ENCODE measurements at regions not wholly inside any gene's neighbourhood (a gene's known extent, or its start where the extent isn't known, plus 50 kb on each side); places are given as distances from the start of the nearest gene placed in this dataset.
"Not testable (repeated sequence)": the region's sequence is repeated elsewhere in the genome, so short reads cannot be mapped to it uniquely, and the experiment has no call there.

- not testable (repeated sequence) for DNase-seq
These were observed 374.6 kb upstream of the NPVF start for GRCh38 chr7:25602730-25603426.

- not testable (repeated sequence) for DNase-seq
These were observed 375.1 kb upstream of the NPVF start for GRCh38 chr7:25603427-25603740.

- no peak for DNase-seq
These were observed 382.9 kb upstream of the NPVF start for GRCh38 chr7:25611196-25611595.

GRCh38 chr7:25613912-25614311, 385.6 kb upstream of the NPVF start:
- DNase-seq = no peak

GRCh38 chr7:25614415-25614814, 386.1 kb upstream of the NPVF start:
- no peak for DNase-seq

- DNase-seq = no peak
These were observed 386.7 kb upstream of the NPVF start for GRCh38 chr7:25615003-25615402.

GRCh38 chr7:25615593-25615992, 387.3 kb upstream of the NPVF start:
- no peak for DNase-seq

GRCh38 chr7:25617214-25617613, 388.9 kb upstream of the NPVF start:
- DNase-seq = no peak

GRCh38 chr7:25617673-25618072, 389.4 kb upstream of the NPVF start:
- DNase-seq = no peak

GRCh38 chr7:25619381-25619780, 391.1 kb upstream of the NPVF start:
- no peak for DNase-seq

- no peak for DNase-seq
These were observed 391.9 kb upstream of the NPVF start for GRCh38 chr7:25619963-25620799.

GRCh38 chr7:25621993-25622392, 393.7 kb upstream of the NPVF start:
- DNase-seq = no peak

GRCh38 chr7:25622695-25623094, 394.4 kb upstream of the NPVF start:
- DNase-seq = no peak

- DNase-seq = no peak
These were observed 395.8 kb upstream of the NPVF start for GRCh38 chr7:25624051-25624450.

GRCh38 chr7:25624833-25625232, 396.5 kb upstream of the NPVF start:
- no peak for DNase-seq

GRCh38 chr7:25625306-25625992, 397.2 kb upstream of the NPVF start:
- no peak for DNase-seq

- DNase-seq = no peak
These were observed 398.3 kb upstream of the NPVF start for GRCh38 chr7:25626451-25627131.

- DNase-seq = no peak
These were observed 400.2 kb upstream of the NPVF start for GRCh38 chr7:25628446-25628845.

GRCh38 chr7:25632616-25633015, 404.3 kb upstream of the NPVF start:
- DNase-seq = no peak

- no peak for DNase-seq
These were observed 405.2 kb upstream of the NPVF start for GRCh38 chr7:25633426-25634036.

GRCh38 chr7:25636168-25636567, 407.9 kb upstream of the NPVF start:
- no peak for DNase-seq

GRCh38 chr7:25636871-25637283, 408.6 kb upstream of the NPVF start:
- no peak for DNase-seq

GRCh38 chr7:25638068-25638467, 409.8 kb upstream of the NPVF start:
- DNase-seq = no peak
